22Rv1 (cell line): ENCODE measurements at regions not wholly inside any gene's neighbourhood (a gene's known extent, or its start where the extent isn't known, plus 50 kb on each side); places are given as distances from the start of the nearest gene placed in this dataset.

ENCODE experiments used
- H3K27ac ChIP-seq: fragments of 450-650 bp; 2 replicates; pipeline ENCODE4 v1.5.1; 2017
- CTCF ChIP-seq: fragments of 450-650 bp; IDR thresholded peaks from 2 replicates; pipeline ENCODE4 v1.5.1; 2017; ENCODE audit warnings: mild to moderate bottlenecking
- ZFX ChIP-seq: fragments of 450-650 bp; IDR thresholded peaks from 2 replicates; pipeline ENCODE4 v1.6.1; 2017; ENCODE audit warnings: antibody characterized with exemption, borderline replicate concordance

- TF ChIP-seq ZFX (no peak), CTCF (no peak)
- H3K27ac ChIP-seq, result peak overlapping the region; percentile 59
Measured at GRCh38 chr9:119873877-119874276, 504.6 kb upstream of the BRINP1 start.

GRCh38 chr9:119870251-119870650 lies 501.0 kb upstream of the BRINP1 start:
- peak overlapping the region; percentile 79; the same call in 1 of the 2 replicates for H3K27ac ChIP-seq

- TF ChIP-seq ZFX (no peak), CTCF (no peak)
- H3K27ac ChIP-seq, result peak overlapping the region; percentile 79
Measured at GRCh38 chr9:119868694-119869093, 499.5 kb upstream of the BRINP1 start.

GRCh38 chr9:119861842-119862241 lies 492.6 kb upstream of the BRINP1 start:
- no peak for TF ChIP-seq CTCF
- TF ChIP-seq ZFX, result no peak
- H3K27ac ChIP-seq, result no peak overlapping the region

DNA sequence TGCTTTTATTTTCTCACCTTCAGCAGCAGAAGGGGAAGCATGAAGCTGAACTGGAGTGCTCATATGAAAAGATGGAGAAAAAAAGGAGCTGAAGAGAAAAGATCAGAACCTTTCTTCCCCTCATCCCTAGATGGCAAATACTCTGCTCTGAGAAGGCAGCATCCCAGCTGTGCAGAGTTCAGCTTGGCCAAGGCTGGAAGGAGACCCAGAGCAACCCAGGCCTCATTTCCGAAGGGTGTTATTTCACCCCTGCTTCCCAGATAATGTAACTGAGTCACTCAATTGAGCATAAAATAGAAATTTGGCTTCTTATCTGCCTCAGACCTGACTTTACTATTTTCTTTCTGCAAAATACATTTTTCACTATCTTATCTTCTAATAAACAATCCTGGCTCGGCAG lies 489.9 kb upstream of the BRINP1 start:
- TF ChIP-seq CTCF, result no peak
- TF ChIP-seq ZFX, result no peak
- no peak overlapping the region for H3K27ac ChIP-seq

DNA sequence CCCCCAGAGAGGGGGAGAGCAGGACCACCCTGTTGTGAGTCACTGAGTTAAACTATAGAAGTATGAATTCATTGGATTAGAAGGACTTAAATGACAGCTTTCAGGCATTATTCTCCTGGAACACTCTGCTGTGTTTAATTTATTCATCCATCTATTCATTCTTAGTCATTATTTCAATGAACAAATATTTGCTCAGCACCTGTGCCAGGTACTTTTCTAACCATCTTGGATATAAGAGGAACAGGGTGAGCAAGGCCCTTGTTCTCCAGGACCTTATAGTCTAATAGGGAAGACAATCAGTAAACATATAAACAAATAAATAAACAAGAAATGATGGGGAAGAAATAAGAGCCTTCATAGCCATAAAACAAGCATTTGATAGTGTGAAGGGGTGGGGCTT lies 483.9 kb upstream of the BRINP1 start:
- TF ChIP-seq CTCF (no peak), ZFX (no peak)
- H3K27ac ChIP-seq, result peak overlapping the region; percentile 65

GRCh38 chr9:119852390-119852789 lies 483.2 kb upstream of the BRINP1 start:
- H3K27ac ChIP-seq, result peak overlapping the region; percentile 65
- no peak for TF ChIP-seq CTCF
- no peak for TF ChIP-seq ZFX

GRCh38 chr9:119844431-119844830 lies 475.2 kb upstream of the BRINP1 start:
- TF ChIP-seq CTCF (no peak), ZFX (no peak)
- no peak overlapping the region for H3K27ac ChIP-seq
